Astrocyte (in vitro differentiated cells and primary cell): ENCODE measurements at regions not wholly inside any gene's neighbourhood (a gene's known extent, or its start where the extent isn't known, plus 50 kb on each side); places are given as distances from the start of the nearest gene placed in this dataset.

Experiments
- DNase-seq: peaks from one replicate; pipeline ENCODE4 v3.0.0-alpha.2; 2010; ENCODE audit warnings: low read depth
- FAIRE-seq: peaks from 2 replicates; lab custom pipeline; 2011; peaks lifted over from hg19 to GRCh38; lab: Jason Lieb, UNC
- H2AFZ ChIP-seq: 2 replicates; pipeline ENCODE4 v1.6.0; 2012; ENCODE audit warnings: low read depth, low read length, inconsistent platforms
- H3K27ac ChIP-seq: 2 replicates; pipeline ENCODE4 v1.5.1; 2011; ENCODE audit warnings: low read depth, low read length, inconsistent platforms
- H3K27me3 ChIP-seq: 2 replicates; pipeline ENCODE4 v1.6.0; 2011; ENCODE audit warnings: low read length, inconsistent platforms; ENCODE audit not compliant: insufficient read depth
- H3K36me3 ChIP-seq: 2 replicates; pipeline ENCODE4 v1.5.1; 2011; ENCODE audit warnings: low read length, inconsistent platforms; ENCODE audit not compliant: insufficient read depth
- H3K4me1 ChIP-seq: 2 replicates; pipeline ENCODE4 v1.5.1; 2011; ENCODE audit warnings: low read length, inconsistent platforms; ENCODE audit not compliant: insufficient read depth
- H3K4me2 ChIP-seq: 2 replicates; pipeline ENCODE4 v1.6.0; 2012; ENCODE audit warnings: low read length, inconsistent platforms
- H3K4me3 ChIP-seq: 2 replicates; pipeline ENCODE4 v1.5.1; 2011; ENCODE audit warnings: low read depth, mild to moderate bottlenecking, low read length, inconsistent platforms; ENCODE audit not compliant: insufficient read depth
- H3K79me2 ChIP-seq: 2 replicates; pipeline ENCODE4 v1.6.0; 2012; ENCODE audit warnings: mild to moderate bottlenecking, low read length, inconsistent platforms; ENCODE audit not compliant: insufficient read depth
- H3K9ac ChIP-seq: 2 replicates; pipeline ENCODE4 v1.6.0; 2012; ENCODE audit warnings: mild to moderate bottlenecking, low read length, inconsistent platforms
- H3K9me3 ChIP-seq: 2 replicates; pipeline ENCODE4 v1.5.1; 2012; ENCODE audit warnings: low read depth, mild to moderate bottlenecking, low read length, inconsistent platforms; ENCODE audit not compliant: insufficient read depth
- H4K20me1 ChIP-seq: 2 replicates; pipeline ENCODE4 v1.6.0; 2012; ENCODE audit warnings: low read length, inconsistent platforms; ENCODE audit not compliant: insufficient read depth
- H3K27ac Mint-ChIP-seq: one replicate; pipeline ENCODE4 v1.8.0; 2021; ENCODE audit warnings: mild to moderate bottlenecking, mixed read lengths; ENCODE audit not compliant: unreplicated experiment
- H3K27me3 Mint-ChIP-seq: one replicate; pipeline ENCODE4 v1.8.0; 2021; ENCODE audit warnings: low read depth, mixed read lengths; ENCODE audit not compliant: unreplicated experiment
- H3K36me3 Mint-ChIP-seq: one replicate; pipeline ENCODE4 v1.8.0; 2021; ENCODE audit warnings: low read depth, mixed read lengths; ENCODE audit not compliant: unreplicated experiment
- H3K4me1 Mint-ChIP-seq: one replicate; pipeline ENCODE4 v1.8.0; 2021; ENCODE audit warnings: low read depth, mixed read lengths; ENCODE audit not compliant: unreplicated experiment
- H3K4me3 Mint-ChIP-seq: one replicate; pipeline ENCODE4 v1.8.0; 2021; ENCODE audit warnings: mild to moderate bottlenecking, moderate library complexity, mixed read lengths; ENCODE audit not compliant: unreplicated experiment
- H3K9me3 Mint-ChIP-seq: one replicate; pipeline ENCODE4 v1.8.0; 2021; ENCODE audit warnings: mild to moderate bottlenecking, mixed read lengths; ENCODE audit not compliant: unreplicated experiment
- CTCF ChIP-seq: IDR thresholded peaks from 2 replicates; pipeline ENCODE4 v1.5.1; 2011; ENCODE audit warnings: low read depth, mild to moderate bottlenecking, inconsistent platforms, low read length, moderate library complexity; ENCODE audit not compliant: insufficient read depth
- EZH2 ChIP-seq: IDR thresholded peaks from 2 replicates; pipeline ENCODE4 v1.6.1; 2012; ENCODE audit warnings: mild to moderate bottlenecking, low read length, inconsistent platforms; ENCODE audit not compliant: insufficient read depth

- no peak for FAIRE-seq
- H3K36me3 Mint-ChIP-seq = no peaks in the 10 kb centered on the region
- Histone ChIP-seq H3K27me3 (no peaks in the 10 kb centered on the region), H3K4me3 (no peak overlapping the region), H3K36me3 (no peaks in the 10 kb centered on the region), H3K9ac (no peak overlapping the region), H3K9me3 (no peaks in the 10 kb centered on the region), H2AFZ (no peak overlapping the region), H3K4me2 (no peak overlapping the region), H3K79me2 (no peaks in the 10 kb centered on the region), H3K27ac (no peak overlapping the region), H3K4me1 (no peaks in the 10 kb centered on the region), H4K20me1 (no peaks in the 10 kb centered on the region)
- TF ChIP-seq CTCF = no peak
- no peak for TF ChIP-seq EZH2
- H3K4me1 Mint-ChIP-seq = no peaks in the 10 kb centered on the region
- no peaks in the 10 kb centered on the region for H3K9me3 Mint-ChIP-seq
- DNase-seq = no peak
- no peaks in the 10 kb centered on the region for H3K27me3 Mint-ChIP-seq
- no peak overlapping the region for H3K4me3 Mint-ChIP-seq
- no peak overlapping the region for H3K27ac Mint-ChIP-seq
These were observed 1417.0 kb upstream of the ALCAM start for GRCh38 chr3:103949693-103950092.

GRCh38 chr3:103950676-103951075 lies 1416.0 kb upstream of the ALCAM start:
- DNase-seq = no peak
- H4K20me1 ChIP-seq = no peaks in the 10 kb centered on the region
- H3K27ac ChIP-seq = no peak overlapping the region
- Mint-ChIP-seq H3K4me3 (no peak overlapping the region), H3K27ac (no peak overlapping the region), H3K4me1 (no peaks in the 10 kb centered on the region), H3K27me3 (no peaks in the 10 kb centered on the region), H3K9me3 (no peaks in the 10 kb centered on the region), H3K36me3 (no peaks in the 10 kb centered on the region)
- H3K4me2 ChIP-seq = no peak overlapping the region
- no peaks in the 10 kb centered on the region for H3K27me3 ChIP-seq
- no peak overlapping the region for H3K9ac ChIP-seq
- FAIRE-seq = no peak
- H3K79me2 ChIP-seq = no peaks in the 10 kb centered on the region
- H3K4me1 ChIP-seq = no peaks in the 10 kb centered on the region
- H3K36me3 ChIP-seq = no peaks in the 10 kb centered on the region
- H3K4me3 ChIP-seq = no peak overlapping the region
- H3K9me3 ChIP-seq = no peaks in the 10 kb centered on the region
- H2AFZ ChIP-seq = no peak overlapping the region
- TF ChIP-seq CTCF (no peak), EZH2 (no peak)

GRCh38 chr3:103953796-103954195 lies 1412.9 kb upstream of the ALCAM start:
- Histone ChIP-seq H3K36me3 (no peaks in the 10 kb centered on the region), H4K20me1 (no peaks in the 10 kb centered on the region), H3K79me2 (no peaks in the 10 kb centered on the region), H2AFZ (no peak overlapping the region), H3K27me3 (no peaks in the 10 kb centered on the region), H3K4me2 (no peak overlapping the region), H3K9me3 (no peaks in the 10 kb centered on the region), H3K9ac (no peak overlapping the region), H3K27ac (no peak overlapping the region), H3K4me3 (no peak overlapping the region), H3K4me1 (no peaks in the 10 kb centered on the region)
- peaks cover 2% of the 10 kb centered on the region for H3K4me1 Mint-ChIP-seq
- DNase-seq = no peak
- H3K4me3 Mint-ChIP-seq = no peak overlapping the region
- H3K27me3 Mint-ChIP-seq = no peaks in the 10 kb centered on the region
- no peak for TF ChIP-seq CTCF
- TF ChIP-seq EZH2 = no peak
- H3K36me3 Mint-ChIP-seq = no peaks in the 10 kb centered on the region
- FAIRE-seq = no peak
- no peaks in the 10 kb centered on the region for H3K9me3 Mint-ChIP-seq
- no peak overlapping the region for H3K27ac Mint-ChIP-seq
